Astrocyte (in vitro differentiated cells and primary cell): ENCODE measurements at regions not wholly inside any gene's neighbourhood (a gene's known extent, or its start where the extent isn't known, plus 50 kb on each side); places are given as distances from the start of the nearest gene placed in this dataset.
"Not testable (repeated sequence)": the region's sequence is repeated elsewhere in the genome, so short reads cannot be mapped to it uniquely, and the experiment has no call there.

Experiments
- DNase-seq: peaks from one replicate; pipeline ENCODE4 v3.0.0-alpha.2; 2010; ENCODE audit warnings: low read depth
- FAIRE-seq: peaks from 2 replicates; lab custom pipeline; 2011; peaks lifted over from hg19 to GRCh38; lab: Jason Lieb, UNC
- H2AFZ ChIP-seq: 2 replicates; pipeline ENCODE4 v1.6.0; 2012; ENCODE audit warnings: low read depth, low read length, inconsistent platforms
- H3K27ac ChIP-seq: 2 replicates; pipeline ENCODE4 v1.5.1; 2011; ENCODE audit warnings: low read depth, low read length, inconsistent platforms
- H3K27me3 ChIP-seq: 2 replicates; pipeline ENCODE4 v1.6.0; 2011; ENCODE audit warnings: low read length, inconsistent platforms; ENCODE audit not compliant: insufficient read depth
- H3K36me3 ChIP-seq: 2 replicates; pipeline ENCODE4 v1.5.1; 2011; ENCODE audit warnings: low read length, inconsistent platforms; ENCODE audit not compliant: insufficient read depth
- H3K4me1 ChIP-seq: 2 replicates; pipeline ENCODE4 v1.5.1; 2011; ENCODE audit warnings: low read length, inconsistent platforms; ENCODE audit not compliant: insufficient read depth
- H3K4me2 ChIP-seq: 2 replicates; pipeline ENCODE4 v1.6.0; 2012; ENCODE audit warnings: low read length, inconsistent platforms
- H3K4me3 ChIP-seq: 2 replicates; pipeline ENCODE4 v1.5.1; 2011; ENCODE audit warnings: low read depth, mild to moderate bottlenecking, low read length, inconsistent platforms; ENCODE audit not compliant: insufficient read depth
- H3K79me2 ChIP-seq: 2 replicates; pipeline ENCODE4 v1.6.0; 2012; ENCODE audit warnings: mild to moderate bottlenecking, low read length, inconsistent platforms; ENCODE audit not compliant: insufficient read depth
- H3K9ac ChIP-seq: 2 replicates; pipeline ENCODE4 v1.6.0; 2012; ENCODE audit warnings: mild to moderate bottlenecking, low read length, inconsistent platforms
- H3K9me3 ChIP-seq: 2 replicates; pipeline ENCODE4 v1.5.1; 2012; ENCODE audit warnings: low read depth, mild to moderate bottlenecking, low read length, inconsistent platforms; ENCODE audit not compliant: insufficient read depth
- H4K20me1 ChIP-seq: 2 replicates; pipeline ENCODE4 v1.6.0; 2012; ENCODE audit warnings: low read length, inconsistent platforms; ENCODE audit not compliant: insufficient read depth
- H3K27ac Mint-ChIP-seq: one replicate; pipeline ENCODE4 v1.8.0; 2021; ENCODE audit warnings: mild to moderate bottlenecking, mixed read lengths; ENCODE audit not compliant: unreplicated experiment
- H3K27me3 Mint-ChIP-seq: one replicate; pipeline ENCODE4 v1.8.0; 2021; ENCODE audit warnings: low read depth, mixed read lengths; ENCODE audit not compliant: unreplicated experiment
- H3K36me3 Mint-ChIP-seq: one replicate; pipeline ENCODE4 v1.8.0; 2021; ENCODE audit warnings: low read depth, mixed read lengths; ENCODE audit not compliant: unreplicated experiment
- H3K4me1 Mint-ChIP-seq: one replicate; pipeline ENCODE4 v1.8.0; 2021; ENCODE audit warnings: low read depth, mixed read lengths; ENCODE audit not compliant: unreplicated experiment
- H3K4me3 Mint-ChIP-seq: one replicate; pipeline ENCODE4 v1.8.0; 2021; ENCODE audit warnings: mild to moderate bottlenecking, moderate library complexity, mixed read lengths; ENCODE audit not compliant: unreplicated experiment
- H3K9me3 Mint-ChIP-seq: one replicate; pipeline ENCODE4 v1.8.0; 2021; ENCODE audit warnings: mild to moderate bottlenecking, mixed read lengths; ENCODE audit not compliant: unreplicated experiment
- CTCF ChIP-seq: IDR thresholded peaks from 2 replicates; pipeline ENCODE4 v1.5.1; 2011; ENCODE audit warnings: low read depth, mild to moderate bottlenecking, inconsistent platforms, low read length, moderate library complexity; ENCODE audit not compliant: insufficient read depth
- EZH2 ChIP-seq: IDR thresholded peaks from 2 replicates; pipeline ENCODE4 v1.6.1; 2012; ENCODE audit warnings: mild to moderate bottlenecking, low read length, inconsistent platforms; ENCODE audit not compliant: insufficient read depth

DNA sequence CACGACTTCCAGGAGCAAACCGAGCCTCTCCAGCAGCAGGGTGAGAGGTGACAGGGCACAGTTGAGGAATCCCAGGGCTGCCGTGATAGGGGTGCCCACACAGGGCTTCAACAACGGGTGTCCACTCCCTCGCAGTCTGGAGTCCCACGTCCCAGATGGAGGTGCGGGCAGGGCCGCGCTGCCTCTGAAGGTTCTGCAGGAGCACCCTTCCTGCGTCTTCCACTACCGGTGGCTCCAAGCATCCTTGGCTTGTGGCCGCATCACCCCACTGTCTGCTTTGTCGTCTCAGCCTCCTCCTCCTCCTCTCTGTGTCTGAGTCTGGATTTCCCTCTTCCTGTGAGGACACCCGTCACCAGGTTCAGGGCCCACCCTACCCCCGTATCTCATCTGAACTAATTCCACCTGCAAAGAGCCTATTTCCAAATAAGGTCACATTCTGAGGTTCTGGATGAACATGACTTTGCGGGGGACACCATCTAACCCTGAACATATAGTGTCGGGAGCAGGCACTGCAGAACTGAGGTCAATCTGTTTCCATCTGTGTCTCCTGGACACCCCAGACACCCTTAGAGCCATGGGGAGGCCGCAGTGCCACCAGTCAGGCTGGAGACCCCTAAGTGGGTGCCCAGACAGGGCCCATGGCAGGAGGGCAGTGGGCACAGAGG lies 117.3 kb upstream of the FOXD4L5 start:
- not testable (repeated sequence) for H3K27ac ChIP-seq, H3K36me3 Mint-ChIP-seq, H3K27me3 Mint-ChIP-seq, H3K9me3 ChIP-seq, H3K4me3 Mint-ChIP-seq, H2AFZ ChIP-seq, H3K4me2 ChIP-seq, FAIRE-seq, H3K27ac Mint-ChIP-seq, H3K4me1 Mint-ChIP-seq, H3K36me3 ChIP-seq, H3K4me1 ChIP-seq, H4K20me1 ChIP-seq, H3K79me2 ChIP-seq, DNase-seq, H3K9ac ChIP-seq, H3K27me3 ChIP-seq, H3K4me3 ChIP-seq
- H3K9me3 Mint-ChIP-seq: peaks cover 12% of the 10 kb centered on the region

- H4K20me1 ChIP-seq, DNase-seq, H3K27ac ChIP-seq, H3K9me3 ChIP-seq, H3K27me3 Mint-ChIP-seq, H3K4me1 ChIP-seq, H3K27ac Mint-ChIP-seq, H3K79me2 ChIP-seq, H3K9ac ChIP-seq, FAIRE-seq, H3K36me3 Mint-ChIP-seq, H2AFZ ChIP-seq, H3K36me3 ChIP-seq, H3K4me3 Mint-ChIP-seq, H3K4me2 ChIP-seq, H3K4me3 ChIP-seq, H3K4me1 Mint-ChIP-seq, H3K27me3 ChIP-seq: not testable (repeated sequence)
- H3K9me3 Mint-ChIP-seq: peaks cover 14% of the 10 kb centered on the region
Observed at GRCh38 chr9:65401456-65402045, 116.5 kb upstream of the FOXD4L5 start.

GRCh38 chr9:65400886-65401285 lies 115.9 kb upstream of the FOXD4L5 start:
- Histone ChIP-seq H4K20me1 (no peaks in the 10 kb centered on the region), H3K4me3 (no peak overlapping the region), H3K27ac (no peak overlapping the region), H3K36me3 (no peaks in the 10 kb centered on the region), H3K27me3 (no peaks in the 10 kb centered on the region), H3K9me3 (peaks cover 5% of the 10 kb centered on the region), H3K79me2 (no peaks in the 10 kb centered on the region), H2AFZ (no peak overlapping the region), H3K4me2 (no peak overlapping the region), H3K4me1 (no peaks in the 10 kb centered on the region), H3K9ac (no peak overlapping the region)
- no peak overlapping the region for H3K4me3 Mint-ChIP-seq
- H3K27me3 Mint-ChIP-seq: no peaks in the 10 kb centered on the region
- TF ChIP-seq CTCF (no peak), EZH2 (no peak)
- DNase-seq (no peak), FAIRE-seq (no peak)
- H3K4me1 Mint-ChIP-seq: no peaks in the 10 kb centered on the region
- H3K9me3 Mint-ChIP-seq: peaks cover 10% of the 10 kb centered on the region
- H3K36me3 Mint-ChIP-seq: no peaks in the 10 kb centered on the region
- no peak overlapping the region for H3K27ac Mint-ChIP-seq

- not testable (repeated sequence) for H3K9me3 Mint-ChIP-seq, H3K27me3 ChIP-seq, H3K27ac Mint-ChIP-seq, H2AFZ ChIP-seq, H3K36me3 Mint-ChIP-seq, H3K36me3 ChIP-seq, H3K27me3 Mint-ChIP-seq, H3K4me1 ChIP-seq, H3K9me3 ChIP-seq, H3K4me3 Mint-ChIP-seq, H3K4me3 ChIP-seq, DNase-seq, H4K20me1 ChIP-seq, FAIRE-seq, H3K4me1 Mint-ChIP-seq, H3K27ac ChIP-seq, H3K9ac ChIP-seq, H3K4me2 ChIP-seq, H3K79me2 ChIP-seq
Observed at GRCh38 chr9:65397763-65398719, 113.0 kb upstream of the FOXD4L5 start.

- H3K4me3 Mint-ChIP-seq, H3K4me2 ChIP-seq, H2AFZ ChIP-seq, H3K27ac Mint-ChIP-seq, H3K27me3 ChIP-seq, DNase-seq, FAIRE-seq, H3K79me2 ChIP-seq, H3K4me1 Mint-ChIP-seq, H3K9ac ChIP-seq, H4K20me1 ChIP-seq, H3K36me3 Mint-ChIP-seq, H3K4me3 ChIP-seq, H3K9me3 ChIP-seq, H3K4me1 ChIP-seq, H3K36me3 ChIP-seq, H3K27ac ChIP-seq, H3K27me3 Mint-ChIP-seq: not testable (repeated sequence)
- H3K9me3 Mint-ChIP-seq: peaks cover 10% of the 10 kb centered on the region
Observed at GRCh38 chr9:65397226-65397625, 112.2 kb upstream of the FOXD4L5 start.
